Hematopoietic multipotent progenitor cell treated with erythropoietin and hydrocortisone succinate and interleukin-3 and kit ligand, for 8 days (in vitro differentiated cells): ENCODE measurements at regions not wholly inside any gene's neighbourhood (a gene's known extent, or its start where the extent isn't known, plus 50 kb on each side); places are given as distances from the start of the nearest gene placed in this dataset.
"Not testable (repeated sequence)": the region's sequence is repeated elsewhere in the genome, so short reads cannot be mapped to it uniquely, and the experiment has no call there.

Source experiments
- DNase-seq: peaks from one replicate; pipeline ENCODE4 v3.0.0-alpha.2; 2015

DNA sequence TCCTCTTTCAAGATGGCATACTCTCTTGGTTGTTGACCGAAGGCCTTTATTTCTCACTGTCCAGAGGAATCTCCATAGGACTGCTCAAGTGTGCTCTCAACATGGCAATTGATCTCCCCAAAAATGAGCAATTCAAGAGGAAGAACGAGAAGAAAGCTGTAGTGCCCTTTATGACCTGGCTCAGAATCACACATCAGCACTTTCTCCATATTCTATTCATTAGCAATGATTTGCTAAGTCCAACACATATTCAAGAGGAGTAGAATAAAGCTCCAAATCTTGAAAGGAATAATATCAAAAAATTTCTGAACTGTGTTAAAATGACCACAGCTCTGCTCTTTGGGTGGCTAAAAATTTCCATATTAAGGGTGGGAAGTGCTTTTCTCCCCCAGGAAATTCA lies 151.6 kb upstream of the SYNPR start:
- no peak for DNase-seq

DNA sequence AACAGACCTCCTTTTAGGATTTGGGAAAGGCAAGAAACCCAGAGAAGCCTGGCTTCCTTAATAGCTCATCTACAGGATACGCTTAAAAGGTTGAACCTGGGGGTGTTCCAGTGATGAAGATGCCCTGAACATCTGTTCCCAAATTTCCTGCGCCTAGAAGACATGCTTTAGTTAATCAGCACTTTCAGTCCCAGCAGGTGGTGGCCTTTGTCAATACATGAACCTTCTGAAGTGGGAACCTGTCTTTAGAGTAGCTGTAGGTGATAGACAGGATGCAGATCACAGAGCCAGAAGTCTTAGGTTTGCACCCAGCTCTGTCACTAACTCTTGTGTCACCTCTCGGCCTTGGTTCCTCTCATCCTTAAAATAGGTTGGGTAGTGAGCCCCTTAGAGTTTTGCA lies 149.7 kb upstream of the SYNPR start:
- DNase-seq: no peak

DNA sequence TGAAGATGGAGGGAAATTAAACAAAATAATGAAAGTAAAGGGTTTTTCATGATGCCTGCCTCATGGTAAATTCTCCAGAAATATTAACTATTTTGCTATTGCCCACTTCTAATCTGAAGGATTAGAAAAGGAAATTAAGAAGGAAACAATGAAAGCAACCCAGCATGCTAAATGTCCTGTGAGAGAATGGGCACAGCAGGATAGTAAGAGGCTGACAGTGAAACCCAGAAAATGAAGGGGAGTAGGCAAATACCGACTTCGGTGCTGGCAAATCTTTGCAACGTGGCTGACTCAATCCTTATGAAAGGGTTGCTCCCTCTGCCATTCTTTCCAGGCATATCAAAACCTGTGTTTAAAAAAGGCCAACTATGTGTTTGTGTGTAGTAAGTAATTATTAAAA lies 147.5 kb upstream of the SYNPR start:
- DNase-seq: no peak

DNA sequence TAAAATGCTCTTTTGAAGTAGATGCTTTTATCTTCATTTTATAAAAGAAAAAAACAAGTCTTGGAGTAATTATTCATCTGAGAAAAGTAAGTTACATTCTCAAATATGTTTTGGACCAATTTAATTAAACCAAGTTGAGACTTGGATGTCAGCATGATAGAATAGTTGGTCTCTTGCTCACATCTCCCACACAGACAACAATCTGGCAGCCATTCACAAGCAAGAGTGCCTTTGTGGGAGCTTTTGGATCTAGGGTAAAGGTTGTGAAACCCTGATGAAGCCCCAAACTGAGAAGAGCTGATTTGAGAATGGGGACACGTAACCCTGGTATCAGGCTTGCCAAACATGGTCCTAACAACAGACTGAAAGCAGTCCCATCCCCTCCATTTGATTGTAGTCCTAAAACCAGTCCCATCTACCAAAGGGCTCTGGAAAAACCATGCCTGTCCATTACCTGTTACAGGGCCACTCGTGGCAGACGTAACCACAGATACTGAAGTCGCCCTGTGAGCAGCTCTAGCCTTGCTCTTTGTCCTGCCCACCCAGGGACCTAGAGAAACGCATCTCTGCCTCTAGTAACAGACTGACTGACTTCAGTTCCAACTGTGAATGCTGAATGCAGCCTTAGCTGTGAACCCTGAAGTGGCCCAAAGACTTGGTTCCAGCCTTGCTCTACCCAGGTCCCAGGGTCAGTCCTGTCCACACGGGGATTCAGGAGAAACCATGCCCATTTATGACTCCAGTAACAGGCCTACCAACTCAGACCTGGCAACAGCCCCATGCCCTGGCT lies 145.5 kb upstream of the SYNPR start:
- no peak for DNase-seq

DNA sequence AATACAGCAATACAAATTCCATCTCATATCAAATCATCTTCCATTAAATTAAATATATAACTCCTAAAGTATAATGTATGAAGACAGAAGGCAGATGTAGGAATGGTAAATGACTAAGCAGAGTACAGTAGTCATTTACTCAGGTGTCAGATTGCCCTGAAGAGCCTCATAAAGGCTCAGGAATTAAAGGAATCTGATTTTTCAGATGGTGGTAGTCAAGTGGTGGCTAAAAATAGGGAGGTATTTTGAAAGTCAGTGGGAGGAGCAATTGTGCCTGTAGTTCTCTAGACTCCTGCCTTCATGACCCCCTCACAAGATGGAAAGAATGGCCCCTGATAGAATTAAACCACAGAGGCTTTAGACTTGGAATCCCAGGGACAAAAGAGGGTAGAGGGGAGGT lies 142.7 kb upstream of the SYNPR start:
- no peak for DNase-seq

DNA sequence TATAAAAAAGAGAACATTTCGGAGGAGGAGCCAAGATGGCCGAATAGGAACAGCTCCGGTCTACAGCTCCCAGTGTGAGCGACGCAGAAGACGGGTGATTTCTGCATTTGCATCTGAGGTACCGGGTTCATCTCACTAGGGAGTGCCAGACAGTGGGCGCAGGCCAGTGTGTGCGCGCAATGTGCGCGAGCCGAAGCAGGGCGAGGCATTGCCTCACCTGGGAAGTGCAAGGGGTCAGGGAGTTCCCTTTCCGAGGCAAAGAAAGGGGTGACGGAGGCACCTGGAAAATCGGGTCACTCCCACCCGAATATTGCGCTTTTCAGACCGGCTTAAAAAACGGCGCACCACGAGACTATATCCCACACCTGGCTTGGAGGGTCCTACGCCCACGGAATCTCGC lies 141.9 kb upstream of the SYNPR start:
- not testable (repeated sequence) for DNase-seq

- no peak for DNase-seq
These were observed 135.4 kb upstream of the SYNPR start for GRCh38 chr3:63142681-63143080.

DNA sequence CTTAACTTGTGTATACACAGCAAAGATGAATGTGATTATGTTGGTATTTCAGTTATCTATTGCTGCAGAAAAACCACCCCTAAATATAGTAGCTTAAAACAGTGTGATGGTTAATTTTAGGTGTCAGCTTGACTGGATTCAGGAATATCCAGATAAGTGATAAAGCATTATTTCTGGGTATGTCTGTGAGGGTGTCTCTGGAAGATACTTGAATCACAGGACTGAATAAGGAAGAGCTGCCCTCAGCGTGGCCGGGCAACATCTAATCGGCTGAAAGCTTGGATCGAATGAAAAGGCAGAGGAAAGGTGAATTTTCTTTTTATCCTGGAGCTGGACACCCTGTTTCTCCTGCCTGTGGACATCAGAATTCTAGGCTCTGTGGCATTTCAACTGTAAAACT lies 132.0 kb upstream of the SYNPR start:
- DNase-seq: no peak

DNA sequence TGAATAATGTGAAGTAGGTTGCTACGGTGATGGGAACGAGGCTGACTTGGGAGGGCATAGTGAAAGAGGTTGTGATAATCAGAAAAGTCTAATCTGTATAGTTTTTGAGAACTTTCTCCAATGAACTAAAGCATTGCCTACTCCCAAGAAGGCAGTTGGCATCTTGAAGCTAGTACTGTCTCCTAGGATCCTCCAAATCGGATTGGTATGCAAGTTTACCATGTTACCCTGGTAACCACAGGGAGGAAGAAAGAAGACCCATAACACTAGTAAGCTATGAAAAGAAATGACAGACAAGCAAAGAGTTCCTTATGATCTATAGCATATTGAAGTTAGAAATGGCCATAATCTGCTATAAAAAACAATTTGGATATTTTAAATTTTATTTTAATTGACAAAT lies 127.2 kb upstream of the SYNPR start:
- no peak for DNase-seq

DNA sequence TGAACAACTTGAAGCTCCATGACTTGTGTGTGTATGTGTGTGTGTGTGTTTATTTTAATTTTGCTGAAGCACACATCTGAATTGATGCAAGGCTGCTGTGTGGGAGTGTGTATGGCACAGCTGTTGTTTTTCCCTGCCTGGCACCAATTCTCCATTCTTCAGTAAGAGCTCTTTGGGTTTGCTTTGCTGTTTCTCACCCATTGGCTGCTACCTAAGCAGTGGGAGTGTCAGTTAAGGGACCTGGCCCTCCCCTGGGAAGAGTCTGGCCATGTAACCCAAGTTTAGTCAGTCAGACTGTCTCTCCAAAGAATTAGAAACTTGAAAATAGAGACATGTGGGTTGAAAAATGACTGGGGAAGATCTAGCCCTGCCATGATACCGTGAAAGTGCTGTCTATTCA lies 126.2 kb upstream of the SYNPR start:
- no peak for DNase-seq

DNA sequence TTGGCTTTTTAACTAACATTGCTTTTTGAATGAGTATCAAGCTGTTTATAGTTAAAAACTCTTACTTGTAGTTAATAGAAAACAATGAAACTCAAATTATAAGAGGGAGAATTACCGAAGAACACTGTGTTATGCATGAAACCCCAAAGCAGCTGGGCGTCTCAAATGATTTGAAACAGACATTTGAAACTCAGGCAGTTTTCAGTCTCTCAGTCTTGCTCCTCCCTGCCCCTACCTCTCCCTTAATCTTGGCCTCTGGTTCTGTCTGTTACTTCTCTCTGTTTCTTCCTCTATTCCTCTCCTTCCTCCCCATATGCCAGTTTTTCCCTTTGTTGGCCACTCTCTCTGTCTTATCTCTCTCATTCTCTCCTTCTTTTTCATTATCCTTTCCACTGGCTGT lies 118.3 kb upstream of the SYNPR start:
- DNase-seq: no peak

GRCh38 chr3:63167113-63167512 lies 111.0 kb upstream of the SYNPR start:
- no peak for DNase-seq

- DNase-seq: no peak
These were observed 109.9 kb upstream of the SYNPR start for GRCh38 chr3:63168179-63168578.

GRCh38 chr3:63179862-63180522 lies 98.1 kb upstream of the SYNPR start:
- DNase-seq: no peak

DNA sequence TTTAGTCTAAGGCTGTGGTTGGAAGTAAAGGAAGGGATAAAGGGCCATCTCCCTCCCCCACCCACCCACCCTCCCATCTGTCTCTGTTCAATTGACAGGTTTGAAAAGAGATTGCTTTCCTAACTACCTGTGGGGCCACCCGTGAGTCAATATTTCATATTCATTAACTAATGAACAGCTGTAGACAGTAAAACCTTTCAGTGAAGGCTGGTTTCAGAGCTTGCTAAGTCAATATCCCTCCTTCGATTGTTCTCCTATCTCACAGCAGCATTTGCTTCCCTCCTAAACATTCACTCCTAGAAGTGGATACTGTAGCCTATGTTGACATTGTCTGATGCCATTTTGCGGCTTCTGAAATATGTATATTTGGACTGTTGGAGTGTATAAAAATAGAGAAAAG lies 85.9 kb upstream of the SYNPR start:
- no peak for DNase-seq

GRCh38 chr3:63193647-63194046 lies 84.5 kb upstream of the SYNPR start:
- peak; percentile 7 for DNase-seq

- no peak for DNase-seq
These were observed 78.5 kb upstream of the SYNPR start for GRCh38 chr3:63199606-63200005.

- no peak for DNase-seq
These were observed 75.6 kb upstream of the SYNPR start for GRCh38 chr3:63202529-63202928.

DNA sequence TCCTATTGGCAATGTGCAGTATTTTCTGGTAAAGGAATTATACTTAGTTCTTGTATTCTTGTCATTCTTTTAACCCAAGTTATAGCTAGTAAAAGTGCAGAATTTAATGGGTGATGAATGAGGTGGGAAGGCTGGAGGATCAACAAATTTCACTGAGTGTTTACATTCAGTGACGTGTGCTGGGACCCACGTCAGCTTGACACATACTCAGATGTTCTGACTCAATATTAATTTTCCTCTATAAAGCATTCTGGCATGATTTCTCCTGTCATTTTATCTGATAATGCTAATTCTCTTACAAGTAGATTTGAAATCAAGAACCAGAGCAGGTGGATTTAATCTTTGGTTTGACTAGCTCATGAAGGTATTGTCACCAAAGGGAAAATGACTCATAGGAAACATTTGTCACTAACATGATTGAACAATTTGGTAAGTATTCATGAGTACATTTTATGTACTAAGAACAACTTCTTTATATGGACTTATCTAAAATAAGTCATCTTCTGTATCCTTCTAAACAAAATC lies 71.0 kb upstream of the SYNPR start:
- DNase-seq: no peak

GRCh38 chr3:63228087-63228486 lies 50.0 kb upstream of the SYNPR start:
- no peak for DNase-seq
